A549 (cell line): ENCODE measurements at regions not wholly inside any gene's neighbourhood (a gene's known extent, or its start where the extent isn't known, plus 50 kb on each side); places are given as distances from the start of the nearest gene placed in this dataset.

Experiments
- ATAC-seq, 2 experiments: fragments of 200-7000 bp in 1 of 2; fragments of >200 bp in 1 of 2; cut with Nextera tagmentation in 1 of 2; cut with Tn5 transposase in 1 of 2; 3 replicates each; pipeline versions ENCODE4 v1.8.0 to v1.9.1; 2018 to 2020; ENCODE audit warnings: mild to moderate bottlenecking in 1 of 2, moderate library complexity in 1 of 2
- CTCF ChIA-PET: fragments of 300-600 bp; sonication (Branson Sonifier 250); formaldehyde crosslinking; extraction: SDS; loops from one replicate; lab custom pipeline; 2021; ENCODE audit warnings: antibody characterized with exemption, inconsistent platforms; lab: Yijun Ruan, JAX
- POLR2A ChIA-PET: fragments of 350-600 bp; formaldehyde crosslinking; extraction: SDS; loops from one replicate; lab custom pipeline; 2021; ENCODE audit warnings: antibody characterized with exemption, inconsistent platforms; lab: Yijun Ruan, JAX
- DNase-seq, 2 experiments: peaks; one replicate each; pipeline versions ENCODE4 v3.0.0 to v3.0.0-alpha.2; 2011 to 2016; ENCODE audit warnings: low read depth in 1 of 2, low spot score in 1 of 2
- FAIRE-seq: peaks from 2 replicates; lab custom pipeline; 2011; peaks lifted over from hg19 to GRCh38; lab: Jason Lieb, UNC
- H3K27ac ChIP-seq, 2 experiments: fragments of >200 bp; sonication (Bioruptor Twin); formaldehyde crosslinking; 3 replicates each; pipeline ENCODE4 v1.5.1; 2016 to 2017
- H3K4me1 ChIP-seq: fragments of >200 bp; sonication (Bioruptor Twin); formaldehyde crosslinking; 3 replicates; pipeline ENCODE4 v1.6.1; 2016
- H3K4me2 ChIP-seq: fragments of >200 bp; sonication (Bioruptor Twin); formaldehyde crosslinking; 3 replicates; pipeline ENCODE4 v1.6.1; 2016
- H3K4me3 ChIP-seq: fragments of >200 bp; sonication (Bioruptor Twin); formaldehyde crosslinking; 3 replicates; pipeline ENCODE4 v1.5.1; 2016
- H3K9me3 ChIP-seq: fragments of >200 bp; sonication (Bioruptor Twin); formaldehyde crosslinking; 3 replicates; pipeline ENCODE4 v1.6.1; 2016
- CEBPB ChIP-seq, 2 experiments: fragments of >200 bp in 1 of 2; sonication (Bioruptor Twin) in 1 of 2; formaldehyde crosslinking in 1 of 2; IDR thresholded peaks; 2 replicates each; pipeline ENCODE4 v1.6.1; 2012 to 2016
- ESRRA ChIP-seq: fragments of 150-350 bp; IDR thresholded peaks from 2 replicates; pipeline ENCODE4 v1.6.1; 2014; ENCODE audit warnings: mild to moderate bottlenecking, low read length, borderline replicate concordance
- FOSB ChIP-seq: fragments of 250-450 bp; sonication (Bioruptor Pico); IDR thresholded peaks from 2 replicates; pipeline ENCODE4 v1.5.0; 2020; ENCODE audit warnings: mild to moderate bottlenecking, moderate library complexity
- HEYL ChIP-seq: fragments of 250-450 bp; sonication (Bioruptor Pico); IDR thresholded peaks from 2 replicates; pipeline ENCODE4 v1.8.0; 2021; ENCODE audit warnings: mild to moderate bottlenecking, moderate library complexity
- HOXA7 ChIP-seq: fragments of 250-450 bp; sonication (Bioruptor Pico); IDR thresholded peaks from 2 replicates; pipeline ENCODE4 v1.5.0; 2020; ENCODE audit warnings: mild to moderate bottlenecking, moderate library complexity
- HOXB5 ChIP-seq: fragments of 250-450 bp; sonication (Bioruptor Pico); IDR thresholded peaks from 2 replicates; pipeline ENCODE4 v1.5.0; 2020; ENCODE audit warnings: mild to moderate bottlenecking, moderate library complexity
- MYC ChIP-seq: IDR thresholded peaks from 2 replicates; pipeline ENCODE4 v1.6.1; 2012; ENCODE audit warnings: mild to moderate bottlenecking, inconsistent platforms, low read length, improper control_type of control experiment, borderline replicate concordance
- NPAS2 ChIP-seq: fragments of 250-450 bp; sonication (Bioruptor Pico); IDR thresholded peaks from 2 replicates; pipeline ENCODE4 v1.8.0; 2022; ENCODE audit warnings: mild to moderate bottlenecking, moderate library complexity, borderline replicate concordance
- PHF8 ChIP-seq: fragments of 200-600 bp; sonication (generic); IDR thresholded peaks from 2 replicates; pipeline ENCODE4 v1.6.1; 2016; ENCODE audit warnings: low read depth, mild to moderate bottlenecking, antibody characterized with exemption, moderate library complexity, borderline replicate concordance
- RARB ChIP-seq: fragments of 250-450 bp; sonication (Bioruptor Pico); IDR thresholded peaks from 2 replicates; pipeline ENCODE4 v1.8.0; 2021; ENCODE audit warnings: mild to moderate bottlenecking, moderate library complexity
- RFX5 ChIP-seq: fragments of 450-650 bp; IDR thresholded peaks from 2 replicates; pipeline ENCODE4 v1.7.1; 2014; ENCODE audit warnings: antibody characterized with exemption, mild to moderate bottlenecking, moderate library complexity
- SREBF2 ChIP-seq: fragments of 450-650 bp; IDR thresholded peaks from 2 replicates; pipeline ENCODE4 v1.6.1; 2014; ENCODE audit warnings: mild to moderate bottlenecking, moderate library complexity
- TFCP2L1 ChIP-seq: fragments of 250-450 bp; sonication (Bioruptor Pico); IDR thresholded peaks from 2 replicates; pipeline ENCODE4 v1.5.0; 2021; ENCODE audit warnings: mild to moderate bottlenecking
- TP53 ChIP-seq: fragments of 250-450 bp; sonication (Bioruptor Pico); IDR thresholded peaks from 2 replicates; pipeline ENCODE4 v1.5.0; 2021; ENCODE audit warnings: mild to moderate bottlenecking, moderate library complexity
- WGBS: methylation state at CpG from one replicate; pipeline ENCODE4 v1.1.6; 2017; ENCODE audit errors: missing lambda C conversion rate; 5-methylcytosine and 5-hydroxymethylcytosine counted together
- TF ChIP-seq, protein P1 (sequence below): IDR thresholded peaks from 2 replicates; pipeline ENCODE4 v1.6.1; 2012; ENCODE audit warnings: low read depth, borderline replicate concordance
- TF ChIP-seq, protein P2 (sequence below): fragments of >200 bp; sonication (Bioruptor Twin); formaldehyde crosslinking; IDR thresholded peaks from 3 replicates; pipeline ENCODE4 v1.5.1; 2016
- TF ChIP-seq, protein P3 (sequence below): fragments of >200 bp; sonication (Bioruptor Twin); formaldehyde crosslinking; IDR thresholded peaks from 3 replicates; pipeline ENCODE4 v1.6.1; 2016
- TF ChIP-seq, protein P4 (sequence below): fragments of 250-450 bp; sonication (Bioruptor Pico); IDR thresholded peaks from 2 replicates; pipeline ENCODE4 v1.5.0; 2021; ENCODE audit warnings: mild to moderate bottlenecking, moderate library complexity, borderline replicate concordance
- TF ChIP-seq, protein P5 (sequence below): IDR thresholded peaks from 2 replicates; pipeline ENCODE4 v1.6.1; 2012
- TF ChIP-seq, protein P6 (sequence below): fragments of 200-600 bp; sonication (generic); IDR thresholded peaks from 2 replicates; pipeline ENCODE4 v1.6.1; 2016; ENCODE audit warnings: antibody characterized with exemption, mild to moderate bottlenecking, moderate library complexity

DNA sequence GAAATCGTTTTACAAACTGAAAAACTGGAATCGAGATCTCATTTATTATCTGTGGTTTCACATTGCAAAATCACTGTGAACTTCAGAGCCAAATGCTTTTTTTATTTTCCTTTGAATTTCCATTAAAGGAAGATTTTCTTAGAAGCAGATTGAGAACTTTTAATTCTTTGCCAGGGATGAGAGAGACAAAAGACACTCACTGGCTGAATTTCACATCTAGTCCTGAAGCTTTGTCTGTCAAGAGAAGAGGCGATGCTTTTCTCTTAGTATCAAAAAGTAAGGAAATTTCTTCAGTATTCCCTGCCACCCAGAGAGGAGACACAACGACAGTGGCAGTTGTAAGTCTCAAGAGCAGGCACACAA lies 141.8 kb downstream of the TMEM200A start:
- FAIRE-seq (no peak), DNase-seq (no peak), ATAC-seq (no peak)
- WGBS = 18% methylated on average over 4 of the region's 4 CpGs
- Histone ChIP-seq H3K4me3 (no peak overlapping the region), H3K4me2 (no peak overlapping the region), H3K9me3 (no peaks in the 10 kb centered on the region), H3K4me1 (no peaks in the 10 kb centered on the region), H3K27ac (no peak overlapping the region)
- no peak for TF ChIP-seq HOXA7
- ChIA-PET CTCF (no interaction called here), POLR2A (no interaction called here)

DNA sequence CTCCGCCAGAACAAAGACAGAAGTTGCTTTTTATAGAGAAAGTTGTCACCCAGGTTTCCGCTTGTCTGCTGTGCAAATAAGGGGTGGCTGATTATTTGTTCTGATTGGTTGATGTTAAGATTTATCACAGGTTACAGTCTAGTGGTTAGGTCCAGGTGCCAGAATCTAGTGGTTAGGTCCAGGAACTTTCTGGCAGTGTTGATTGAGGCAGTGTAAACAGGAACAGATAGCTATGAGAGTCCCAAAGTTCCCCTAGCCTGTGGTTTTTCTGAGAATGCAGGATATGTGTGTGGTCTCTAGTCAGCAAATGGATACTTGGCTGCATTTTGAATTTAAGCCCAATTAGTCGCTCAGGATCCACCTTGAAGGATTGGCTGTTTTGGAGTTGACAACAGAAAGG lies 148.0 kb downstream of the TMEM200A start:
- TF ChIP-seq ESRRA = no peak
- TF ChIP-seq, protein P1, sequence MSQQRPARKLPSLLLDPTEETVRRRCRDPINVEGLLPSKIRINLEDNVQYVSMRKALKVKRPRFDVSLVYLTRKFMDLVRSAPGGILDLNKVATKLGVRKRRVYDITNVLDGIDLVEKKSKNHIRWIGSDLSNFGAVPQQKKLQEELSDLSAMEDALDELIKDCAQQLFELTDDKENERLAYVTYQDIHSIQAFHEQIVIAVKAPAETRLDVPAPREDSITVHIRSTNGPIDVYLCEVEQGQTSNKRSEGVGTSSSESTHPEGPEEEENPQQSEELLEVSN = no peak
- TF ChIP-seq RARB = no peak
- TF ChIP-seq, protein P2, sequence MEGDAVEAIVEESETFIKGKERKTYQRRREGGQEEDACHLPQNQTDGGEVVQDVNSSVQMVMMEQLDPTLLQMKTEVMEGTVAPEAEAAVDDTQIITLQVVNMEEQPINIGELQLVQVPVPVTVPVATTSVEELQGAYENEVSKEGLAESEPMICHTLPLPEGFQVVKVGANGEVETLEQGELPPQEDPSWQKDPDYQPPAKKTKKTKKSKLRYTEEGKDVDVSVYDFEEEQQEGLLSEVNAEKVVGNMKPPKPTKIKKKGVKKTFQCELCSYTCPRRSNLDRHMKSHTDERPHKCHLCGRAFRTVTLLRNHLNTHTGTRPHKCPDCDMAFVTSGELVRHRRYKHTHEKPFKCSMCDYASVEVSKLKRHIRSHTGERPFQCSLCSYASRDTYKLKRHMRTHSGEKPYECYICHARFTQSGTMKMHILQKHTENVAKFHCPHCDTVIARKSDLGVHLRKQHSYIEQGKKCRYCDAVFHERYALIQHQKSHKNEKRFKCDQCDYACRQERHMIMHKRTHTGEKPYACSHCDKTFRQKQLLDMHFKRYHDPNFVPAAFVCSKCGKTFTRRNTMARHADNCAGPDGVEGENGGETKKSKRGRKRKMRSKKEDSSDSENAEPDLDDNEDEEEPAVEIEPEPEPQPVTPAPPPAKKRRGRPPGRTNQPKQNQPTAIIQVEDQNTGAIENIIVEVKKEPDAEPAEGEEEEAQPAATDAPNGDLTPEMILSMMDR = no peak
- no peak for TF ChIP-seq NPAS2
- TF ChIP-seq HEYL (CRISPR knock-in tag) = no peak
- TF ChIP-seq RFX5 = no peak
- no peak for TF ChIP-seq SREBF2
- no peak for TF ChIP-seq HOXB5 (CRISPR knock-in tag)
- TF ChIP-seq, protein P3, sequence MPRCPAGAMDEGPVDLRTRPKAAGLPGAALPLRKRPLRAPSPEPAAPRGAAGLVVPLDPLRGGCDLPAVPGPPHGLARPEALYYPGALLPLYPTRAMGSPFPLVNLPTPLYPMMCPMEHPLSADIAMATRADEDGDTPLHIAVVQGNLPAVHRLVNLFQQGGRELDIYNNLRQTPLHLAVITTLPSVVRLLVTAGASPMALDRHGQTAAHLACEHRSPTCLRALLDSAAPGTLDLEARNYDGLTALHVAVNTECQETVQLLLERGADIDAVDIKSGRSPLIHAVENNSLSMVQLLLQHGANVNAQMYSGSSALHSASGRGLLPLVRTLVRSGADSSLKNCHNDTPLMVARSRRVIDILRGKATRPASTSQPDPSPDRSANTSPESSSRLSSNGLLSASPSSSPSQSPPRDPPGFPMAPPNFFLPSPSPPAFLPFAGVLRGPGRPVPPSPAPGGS = no peak
- no peak for TF ChIP-seq FOSB (CRISPR knock-in tag)
- TF ChIP-seq, protein P4, sequence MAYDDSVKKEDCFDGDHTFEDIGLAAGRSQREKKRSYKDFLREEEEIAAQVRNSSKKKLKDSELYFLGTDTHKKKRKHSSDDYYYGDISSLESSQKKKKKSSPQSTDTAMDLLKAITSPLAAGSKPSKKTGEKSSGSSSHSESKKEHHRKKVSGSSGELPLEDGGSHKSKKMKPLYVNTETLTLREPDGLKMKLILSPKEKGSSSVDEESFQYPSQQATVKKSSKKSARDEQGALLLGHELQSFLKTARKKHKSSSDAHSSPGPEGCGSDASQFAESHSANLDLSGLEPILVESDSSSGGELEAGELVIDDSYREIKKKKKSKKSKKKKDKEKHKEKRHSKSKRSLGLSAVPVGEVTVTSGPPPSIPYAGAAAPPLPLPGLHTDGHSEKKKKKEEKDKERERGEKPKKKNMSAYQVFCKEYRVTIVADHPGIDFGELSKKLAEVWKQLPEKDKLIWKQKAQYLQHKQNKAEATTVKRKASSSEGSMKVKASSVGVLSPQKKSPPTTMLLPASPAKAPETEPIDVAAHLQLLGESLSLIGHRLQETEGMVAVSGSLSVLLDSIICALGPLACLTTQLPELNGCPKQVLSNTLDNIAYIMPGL (CRISPR knock-in tag) = no peak
- TF ChIP-seq, protein P5, sequence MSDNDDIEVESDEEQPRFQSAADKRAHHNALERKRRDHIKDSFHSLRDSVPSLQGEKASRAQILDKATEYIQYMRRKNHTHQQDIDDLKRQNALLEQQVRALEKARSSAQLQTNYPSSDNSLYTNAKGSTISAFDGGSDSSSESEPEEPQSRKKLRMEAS = no peak
- no peak for TF ChIP-seq MYC
- no peak for TF ChIP-seq TP53 (CRISPR knock-in tag)
- TF ChIP-seq, protein P6, sequence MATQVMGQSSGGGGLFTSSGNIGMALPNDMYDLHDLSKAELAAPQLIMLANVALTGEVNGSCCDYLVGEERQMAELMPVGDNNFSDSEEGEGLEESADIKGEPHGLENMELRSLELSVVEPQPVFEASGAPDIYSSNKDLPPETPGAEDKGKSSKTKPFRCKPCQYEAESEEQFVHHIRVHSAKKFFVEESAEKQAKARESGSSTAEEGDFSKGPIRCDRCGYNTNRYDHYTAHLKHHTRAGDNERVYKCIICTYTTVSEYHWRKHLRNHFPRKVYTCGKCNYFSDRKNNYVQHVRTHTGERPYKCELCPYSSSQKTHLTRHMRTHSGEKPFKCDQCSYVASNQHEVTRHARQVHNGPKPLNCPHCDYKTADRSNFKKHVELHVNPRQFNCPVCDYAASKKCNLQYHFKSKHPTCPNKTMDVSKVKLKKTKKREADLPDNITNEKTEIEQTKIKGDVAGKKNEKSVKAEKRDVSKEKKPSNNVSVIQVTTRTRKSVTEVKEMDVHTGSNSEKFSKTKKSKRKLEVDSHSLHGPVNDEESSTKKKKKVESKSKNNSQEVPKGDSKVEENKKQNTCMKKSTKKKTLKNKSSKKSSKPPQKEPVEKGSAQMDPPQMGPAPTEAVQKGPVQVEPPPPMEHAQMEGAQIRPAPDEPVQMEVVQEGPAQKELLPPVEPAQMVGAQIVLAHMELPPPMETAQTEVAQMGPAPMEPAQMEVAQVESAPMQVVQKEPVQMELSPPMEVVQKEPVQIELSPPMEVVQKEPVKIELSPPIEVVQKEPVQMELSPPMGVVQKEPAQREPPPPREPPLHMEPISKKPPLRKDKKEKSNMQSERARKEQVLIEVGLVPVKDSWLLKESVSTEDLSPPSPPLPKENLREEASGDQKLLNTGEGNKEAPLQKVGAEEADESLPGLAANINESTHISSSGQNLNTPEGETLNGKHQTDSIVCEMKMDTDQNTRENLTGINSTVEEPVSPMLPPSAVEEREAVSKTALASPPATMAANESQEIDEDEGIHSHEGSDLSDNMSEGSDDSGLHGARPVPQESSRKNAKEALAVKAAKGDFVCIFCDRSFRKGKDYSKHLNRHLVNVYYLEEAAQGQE = no peak
- TF ChIP-seq CEBPB (IDR thresholded peaks at IDR 0.05) = no peak
- TF ChIP-seq TFCP2L1 (CRISPR knock-in tag) = no peak
- TF ChIP-seq PHF8 = no peak
- Histone ChIP-seq H3K4me2 (no peak overlapping the region), H3K4me3 (no peak overlapping the region), H3K27ac (no peak overlapping the region), H3K9me3 (no peaks in the 10 kb centered on the region), H3K4me1 (no peaks in the 10 kb centered on the region)
- FAIRE-seq (no peak), DNase-seq (no peak), ATAC-seq (no peak)
- WGBS = 17% methylated on average over 3 of the region's 3 CpGs
- ChIA-PET POLR2A (no interaction called here), CTCF (no interaction called here)
